ENCODE measurements at regions not wholly inside any gene's neighbourhood (a gene's known extent, or its start where the extent isn't known, plus 50 kb on each side); places are given as distances from the start of the nearest gene placed in this dataset.
A peak's percentile ranks its signal among the peaks of the same experiment; 100 is the strongest.

- TF ChIP-seq ZBTB37 (CRISPR knock-in tag; IDR thresholded peaks at IDR 0.05) (0 out of 2 replicates have a peak, but pooled peaks have one; percentile 50), HDAC6 (IDR thresholded peaks at IDR 0.05; ENCODE audit: low read depth, low read length) (no peak), THRA (CRISPR knock-in tag; IDR thresholded peaks at IDR 0.05; ENCODE audit: borderline replicate concordance) (peak; percentile 71; the same call in 1 of the 2 replicates), HNF4G (IDR thresholded peaks at IDR 0.05; ENCODE audit: borderline replicate concordance, low read depth, low read length) (peak; percentile 64; the same call in 1 of the 2 replicates), HNF4G (CRISPR knock-in tag; IDR thresholded peaks at IDR 0.05; ENCODE audit: borderline replicate concordance, low read depth) (no peak), TGIF2 (CRISPR knock-in tag; IDR thresholded peaks at IDR 0.05) (0 out of 2 replicates have a peak, but pooled peaks have one; percentile 43), PLRG1 (conservative IDR thresholded peaks at IDR 0.05) (no peak), NR2C2 (CRISPR knock-in tag; IDR thresholded peaks at IDR 0.05; ENCODE audit: borderline replicate concordance) (peak; percentile 51; the same call in 1 of the 2 replicates), PRDM10 (CRISPR knock-in tag; IDR thresholded peaks at IDR 0.05; ENCODE audit: low read depth) (peak; percentile 80; the same call in 1 of the 2 replicates), ARID5B (CRISPR knock-in tag; IDR thresholded peaks at IDR 0.05) (peak; percentile 91), ZNF703 (CRISPR knock-in tag; IDR thresholded peaks at IDR 0.05; ENCODE audit: borderline replicate concordance) (no peak), HMGA1 (CRISPR knock-in tag; conservative IDR thresholded peaks at IDR 0.05) (no peak), MAX (IDR thresholded peaks at IDR 0.05) (peak; percentile 55), ZNF704 (CRISPR knock-in tag; IDR thresholded peaks at IDR 0.05; ENCODE audit: borderline replicate concordance) (no peak), TEAD2 (CRISPR knock-in tag; IDR thresholded peaks at IDR 0.05) (no peak), RXRA (CRISPR knock-in tag; IDR thresholded peaks at IDR 0.05) (peak; percentile 34; the same call in 1 of the 2 replicates), FOXA1 (IDR thresholded peaks at IDR 0.05) (no peak), FOXA1 (CRISPR knock-in tag; IDR thresholded peaks at IDR 0.05) (peak; percentile 90), HNF4A (CRISPR knock-in tag; IDR thresholded peaks at IDR 0.05) (peak; percentile 77)
These were observed 151.5 kb upstream of the SDK2 start (continued) for GRCh38 chr17:73795730-73796129.

Measured in HepG2 (cell line).